Daoy (cell line): ENCODE measurements at regions not wholly inside any gene's neighbourhood (a gene's known extent, or its start where the extent isn't known, plus 50 kb on each side); places are given as distances from the start of the nearest gene placed in this dataset.

Experiments used
- DNase-seq: peaks from one replicate; pipeline ENCODE4 v3.0.0-alpha.2; 2015; ENCODE audit warnings: low read depth

GRCh38 chr3:159843840-159844730 lies 144.6 kb upstream of the IL12A start:
- DNase-seq = peak; percentile 50

- no peak for DNase-seq
Measured at GRCh38 chr3:159844801-159845261, 143.8 kb upstream of the IL12A start.

- DNase-seq = no peak
Measured at GRCh38 chr3:159845737-159846136, 142.9 kb upstream of the IL12A start.

- DNase-seq = no peak
Measured at GRCh38 chr3:159846255-159846654, 142.4 kb upstream of the IL12A start.

- no peak for DNase-seq
Measured at GRCh38 chr3:159848348-159849118, 140.1 kb upstream of the IL12A start.

- no peak for DNase-seq
Measured at GRCh38 chr3:159850481-159850880, 138.2 kb upstream of the IL12A start.

GRCh38 chr3:159852266-159852665 lies 136.4 kb upstream of the IL12A start:
- DNase-seq = no peak

GRCh38 chr3:159852821-159853505 lies 135.7 kb upstream of the IL12A start:
- peak; percentile 52 for DNase-seq

- DNase-seq = no peak
Measured at GRCh38 chr3:159853506-159853864, 135.2 kb upstream of the IL12A start.

- peak; percentile 86 for DNase-seq
Measured at GRCh38 chr3:159854500-159855124, 134.0 kb upstream of the IL12A start.

GRCh38 chr3:159855599-159856346 lies 132.9 kb upstream of the IL12A start:
- peak; percentile 35 for DNase-seq

- DNase-seq = no peak
Measured at GRCh38 chr3:159856590-159857104, 132.0 kb upstream of the IL12A start.

- DNase-seq = no peak
Measured at GRCh38 chr3:159857840-159858239, 130.8 kb upstream of the IL12A start.

- no peak for DNase-seq
Measured at GRCh38 chr3:159858650-159859049, 130.0 kb upstream of the IL12A start.

GRCh38 chr3:159859424-159859823 lies 129.2 kb upstream of the IL12A start:
- no peak for DNase-seq

- DNase-seq = no peak
Measured at GRCh38 chr3:159859836-159860235, 128.8 kb upstream of the IL12A start.

- DNase-seq = no peak
Measured at GRCh38 chr3:159860269-159861116, 128.1 kb upstream of the IL12A start.

- DNase-seq = peak; percentile 50
Measured at GRCh38 chr3:159861369-159861987, 127.2 kb upstream of the IL12A start.

GRCh38 chr3:159865041-159865579 lies 123.5 kb upstream of the IL12A start:
- DNase-seq = no peak
